HG02610 (cell line): ENCODE measurements at regions not wholly inside any gene's neighbourhood (a gene's known extent, or its start where the extent isn't known, plus 50 kb on each side); places are given as distances from the start of the nearest gene placed in this dataset.

ENCODE experiments used
- ATAC-seq: cut with Tn5 transposase; IDR thresholded peaks from one replicate; pipeline ENCODE4 v1.9.1; 2021; ENCODE audit warnings: mild to moderate bottlenecking, moderate library complexity; ENCODE audit not compliant: unreplicated experiment

GRCh38 chr3:140816372-140817195 is 125.1 kb upstream of the SLC25A36 start:
- peak; percentile 94 for ATAC-seq

GRCh38 chr3:140821493-140821892 is 120.1 kb upstream of the SLC25A36 start:
- ATAC-seq: no peak

- ATAC-seq: no peak
Measured at GRCh38 chr3:140822401-140823047, 119.1 kb upstream of the SLC25A36 start.

- no peak for ATAC-seq
Measured at GRCh38 chr3:140823106-140823505, 118.5 kb upstream of the SLC25A36 start.

- ATAC-seq: no peak
Measured at GRCh38 chr3:140827894-140828293, 113.7 kb upstream of the SLC25A36 start.

- no peak for ATAC-seq
Measured at GRCh38 chr3:140828585-140828984, 113.1 kb upstream of the SLC25A36 start.

GRCh38 chr3:140829796-140830195 is 111.8 kb upstream of the SLC25A36 start:
- no peak for ATAC-seq

- ATAC-seq: no peak
Measured at GRCh38 chr3:140830391-140830790, 111.2 kb upstream of the SLC25A36 start.

GRCh38 chr3:140832883-140833282 is 108.8 kb upstream of the SLC25A36 start:
- no peak for ATAC-seq

- no peak for ATAC-seq
Measured at GRCh38 chr3:140834266-140835037, 107.2 kb upstream of the SLC25A36 start.

- ATAC-seq: peak; percentile 96
Measured at GRCh38 chr3:140842984-140843649, 98.5 kb upstream of the SLC25A36 start.

- ATAC-seq: no peak
Measured at GRCh38 chr3:140843656-140844055, 98.0 kb upstream of the SLC25A36 start.

GRCh38 chr3:140844072-140844471 is 97.6 kb upstream of the SLC25A36 start:
- ATAC-seq: no peak

GRCh38 chr3:140845882-140846281 is 95.8 kb upstream of the SLC25A36 start:
- ATAC-seq: peak; percentile 36

- no peak for ATAC-seq
Measured at GRCh38 chr3:140848666-140849065, 93.0 kb upstream of the SLC25A36 start.

GRCh38 chr3:140850210-140850955 is 91.3 kb upstream of the SLC25A36 start:
- no peak for ATAC-seq

- no peak for ATAC-seq
Measured at GRCh38 chr3:140854961-140855360, 86.7 kb upstream of the SLC25A36 start.

GRCh38 chr3:140856905-140857304 is 84.7 kb upstream of the SLC25A36 start:
- ATAC-seq: no peak

- no peak for ATAC-seq
Measured at GRCh38 chr3:140857993-140858392, 83.6 kb upstream of the SLC25A36 start.

- ATAC-seq: no peak
Measured at GRCh38 chr3:140859592-140860336, 81.9 kb upstream of the SLC25A36 start.
